DND-41 (cell line): ENCODE measurements at regions not wholly inside any gene's neighbourhood (a gene's known extent, or its start where the extent isn't known, plus 50 kb on each side); places are given as distances from the start of the nearest gene placed in this dataset.

Experiments used
- ATAC-seq: fragments of 200-7000 bp; cut with Tn5 transposase; 3 replicates; pipeline ENCODE4 v1.9.1; 2021; ENCODE audit warnings: low read depth; ENCODE audit not compliant: insufficient read depth
- DNase-seq: peaks from one replicate; pipeline ENCODE4 v3.0.0-alpha.2; 2020
- H2AFZ ChIP-seq: 2 replicates; pipeline ENCODE4 v1.6.0; 2012; ENCODE audit warnings: low read depth, low read length
- H3K27ac ChIP-seq: 2 replicates; pipeline ENCODE4 v1.5.1; 2012; ENCODE audit warnings: low read length, inconsistent platforms
- H3K27me3 ChIP-seq: fragments of 200-600 bp; sonication (generic); 2 replicates; pipeline ENCODE4 v1.6.0; 2012; ENCODE audit warnings: low read length, mild to moderate bottlenecking, inconsistent platforms; ENCODE audit not compliant: insufficient read depth, poor library complexity
- H3K36me3 ChIP-seq: 2 replicates; pipeline ENCODE4 v1.5.1; 2012; ENCODE audit warnings: low read length, inconsistent platforms; ENCODE audit not compliant: insufficient read depth
- H3K4me1 ChIP-seq: 2 replicates; pipeline ENCODE4 v1.5.1; 2012; ENCODE audit warnings: mild to moderate bottlenecking, low read length; ENCODE audit not compliant: insufficient read depth
- H3K4me2 ChIP-seq: 2 replicates; pipeline ENCODE4 v1.6.0; 2012; ENCODE audit warnings: mild to moderate bottlenecking, moderate library complexity, low read length, inconsistent platforms; ENCODE audit not compliant: insufficient read depth
- H3K4me3 ChIP-seq, 2 experiments: fragments of 200-600 bp in 1 of 2; shearing (Covaris generic) in 1 of 2; 2 replicates each; pipeline ENCODE4 v1.5.1; 2012 to 2016; ENCODE audit warnings: inconsistent platforms in 2 of 2, low read length in 2 of 2, mild to moderate bottlenecking in 2 of 2, low read depth in 1 of 2, moderate library complexity in 1 of 2
- H3K79me2 ChIP-seq: 2 replicates; pipeline ENCODE4 v1.6.0; 2012; ENCODE audit warnings: low read length, inconsistent platforms; ENCODE audit not compliant: insufficient read depth
- H3K9ac ChIP-seq: 2 replicates; pipeline ENCODE4 v1.6.0; 2012; ENCODE audit warnings: low read depth, mild to moderate bottlenecking, inconsistent platforms, low read length, moderate library complexity
- H3K9me3 ChIP-seq: 2 replicates; pipeline ENCODE4 v1.5.1; 2012; ENCODE audit warnings: low read length, moderate library complexity, mild to moderate bottlenecking, inconsistent platforms; ENCODE audit not compliant: insufficient read depth, severe bottlenecking
- H4K20me1 ChIP-seq: 2 replicates; pipeline ENCODE4 v1.6.0; 2012; ENCODE audit warnings: low read length; ENCODE audit not compliant: insufficient read depth
- EZH2 ChIP-seq: IDR thresholded peaks from 3 replicates; pipeline ENCODE4 v1.6.1; 2012; ENCODE audit warnings: borderline replicate concordance, low read depth, mild to moderate bottlenecking, moderate library complexity, low read length, inconsistent platforms; ENCODE audit not compliant: severe bottlenecking
- TF ChIP-seq, protein P1 (sequence below): IDR thresholded peaks from 2 replicates; pipeline ENCODE4 v1.5.1; 2012; ENCODE audit warnings: borderline replicate concordance, low read length, moderate library complexity, mild to moderate bottlenecking; ENCODE audit not compliant: poor library complexity, severe bottlenecking; ENCODE audit errors: extremely low read depth

DNA sequence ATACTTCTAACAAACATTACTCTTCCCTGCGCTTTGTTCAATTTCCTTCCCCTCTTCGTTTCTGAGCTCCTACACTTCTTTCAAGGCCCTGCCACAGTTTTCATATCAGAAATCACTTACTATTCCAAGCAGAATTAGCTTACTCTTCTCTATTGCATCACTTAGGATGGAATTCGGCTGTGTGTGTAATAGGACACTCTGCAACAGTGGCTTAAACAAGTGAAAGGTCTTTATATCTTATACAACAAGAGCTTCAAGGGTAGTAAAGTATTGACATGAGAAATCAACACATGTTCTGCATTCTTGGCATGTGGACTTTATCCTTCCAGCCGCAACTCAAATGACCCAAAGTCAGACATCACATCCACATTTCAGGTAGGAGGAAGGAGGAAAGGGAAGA is 279.6 kb downstream of the PCDH20 start:
- no peak overlapping the region for H3K4me2 ChIP-seq
- H3K79me2 ChIP-seq: no peaks in the 10 kb centered on the region
- H3K27ac ChIP-seq: no peak overlapping the region
- no peaks in the 10 kb centered on the region for H3K27me3 ChIP-seq
- DNase-seq (no peak), ATAC-seq (no peak)
- no peaks in the 10 kb centered on the region for H4K20me1 ChIP-seq
- no peaks in the 10 kb centered on the region for H3K36me3 ChIP-seq
- no peaks in the 10 kb centered on the region for H3K4me1 ChIP-seq
- TF ChIP-seq, protein P1, sequence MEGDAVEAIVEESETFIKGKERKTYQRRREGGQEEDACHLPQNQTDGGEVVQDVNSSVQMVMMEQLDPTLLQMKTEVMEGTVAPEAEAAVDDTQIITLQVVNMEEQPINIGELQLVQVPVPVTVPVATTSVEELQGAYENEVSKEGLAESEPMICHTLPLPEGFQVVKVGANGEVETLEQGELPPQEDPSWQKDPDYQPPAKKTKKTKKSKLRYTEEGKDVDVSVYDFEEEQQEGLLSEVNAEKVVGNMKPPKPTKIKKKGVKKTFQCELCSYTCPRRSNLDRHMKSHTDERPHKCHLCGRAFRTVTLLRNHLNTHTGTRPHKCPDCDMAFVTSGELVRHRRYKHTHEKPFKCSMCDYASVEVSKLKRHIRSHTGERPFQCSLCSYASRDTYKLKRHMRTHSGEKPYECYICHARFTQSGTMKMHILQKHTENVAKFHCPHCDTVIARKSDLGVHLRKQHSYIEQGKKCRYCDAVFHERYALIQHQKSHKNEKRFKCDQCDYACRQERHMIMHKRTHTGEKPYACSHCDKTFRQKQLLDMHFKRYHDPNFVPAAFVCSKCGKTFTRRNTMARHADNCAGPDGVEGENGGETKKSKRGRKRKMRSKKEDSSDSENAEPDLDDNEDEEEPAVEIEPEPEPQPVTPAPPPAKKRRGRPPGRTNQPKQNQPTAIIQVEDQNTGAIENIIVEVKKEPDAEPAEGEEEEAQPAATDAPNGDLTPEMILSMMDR: no peak
- no peak for TF ChIP-seq EZH2
- H3K9ac ChIP-seq: no peak overlapping the region
- no peaks in the 10 kb centered on the region for H3K9me3 ChIP-seq
- H2AFZ ChIP-seq: no peak overlapping the region
- no peak overlapping the region for H3K4me3 ChIP-seq

DNA sequence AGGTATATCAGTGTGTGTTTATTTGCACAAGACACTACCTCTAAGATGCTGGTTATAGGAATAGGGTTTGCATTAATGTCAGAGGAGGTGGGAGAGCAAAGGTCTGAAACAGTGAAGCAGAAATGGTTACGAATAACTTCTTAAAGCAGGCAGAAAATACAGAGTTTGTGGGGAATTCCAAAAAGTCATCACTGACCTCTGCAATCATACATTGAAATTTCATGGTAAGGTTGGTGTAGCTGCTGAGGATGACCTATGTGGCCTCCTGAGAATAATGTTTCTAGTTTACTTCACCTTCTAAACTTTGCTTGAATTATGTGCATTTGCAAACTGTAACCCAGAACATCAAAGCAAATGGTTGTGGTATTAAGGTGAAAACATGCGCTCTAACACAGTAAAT is 280.1 kb downstream of the PCDH20 start:
- no peak overlapping the region for H2AFZ ChIP-seq
- TF ChIP-seq EZH2: no peak
- TF ChIP-seq, protein P1: no peak
- no peaks in the 10 kb centered on the region for H3K4me1 ChIP-seq
- no peak overlapping the region for H3K4me3 ChIP-seq
- no peaks in the 10 kb centered on the region for H3K27me3 ChIP-seq
- no peak overlapping the region for H3K4me2 ChIP-seq
- H4K20me1 ChIP-seq: no peaks in the 10 kb centered on the region
- no peak for DNase-seq
- no peak overlapping the region for H3K9ac ChIP-seq
- H3K36me3 ChIP-seq: no peaks in the 10 kb centered on the region
- no peaks in the 10 kb centered on the region for H3K79me2 ChIP-seq
- no peak overlapping the region for H3K27ac ChIP-seq
- ATAC-seq: no peak
- no peaks in the 10 kb centered on the region for H3K9me3 ChIP-seq

DNA sequence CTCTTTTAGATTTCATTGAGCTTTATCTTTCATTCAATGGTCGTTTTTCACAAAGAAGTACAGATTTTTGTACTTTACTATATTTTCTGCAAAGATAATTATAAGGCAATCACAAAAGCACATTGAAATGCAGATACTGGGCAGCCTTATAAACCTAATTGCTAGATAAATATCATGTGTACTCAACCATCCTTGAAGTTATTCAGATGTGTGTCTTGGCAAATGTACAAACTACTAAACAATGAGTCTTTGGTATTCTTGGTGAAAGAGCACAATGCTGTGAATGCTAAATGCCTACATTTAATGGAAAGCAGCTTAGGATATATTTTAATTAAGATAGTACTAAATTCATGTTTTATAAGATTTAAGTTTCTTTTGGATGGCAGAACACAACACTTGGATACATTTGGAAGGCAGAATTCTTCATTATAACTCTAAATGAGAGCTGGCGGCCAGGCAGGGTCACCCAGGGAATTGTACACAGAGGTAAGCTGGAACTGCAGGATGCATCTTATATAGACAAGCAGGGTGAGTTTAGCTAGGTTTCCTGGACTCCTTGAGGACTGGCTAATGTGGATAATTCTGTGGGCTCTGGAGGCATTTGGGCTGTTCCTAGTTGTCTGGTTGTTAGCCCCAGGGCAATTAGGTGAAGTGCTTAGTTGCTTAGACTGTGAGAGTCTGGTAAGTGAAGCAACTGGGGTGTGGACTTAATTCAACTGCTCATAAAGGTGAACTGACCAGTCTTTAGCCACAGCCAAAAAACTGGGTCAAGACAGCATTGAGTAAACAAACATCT is 286.6 kb downstream of the PCDH20 start:
- TF ChIP-seq EZH2: no peak
- TF ChIP-seq, protein P1: no peak
- Histone ChIP-seq H3K9ac (no peak overlapping the region), H4K20me1 (no peaks in the 10 kb centered on the region), H3K27ac (no peak overlapping the region), H3K36me3 (no peaks in the 10 kb centered on the region), H3K4me3 (no peak overlapping the region), H3K9me3 (no peaks in the 10 kb centered on the region), H3K4me2 (no peak overlapping the region), H2AFZ (no peak overlapping the region), H3K27me3 (no peaks in the 10 kb centered on the region), H3K79me2 (no peaks in the 10 kb centered on the region), H3K4me1 (no peaks in the 10 kb centered on the region)
- DNase-seq (no peak), ATAC-seq (no peak)
